Lower leg skin (tissue), 4 donors: ENCODE measurements at regions not wholly inside any gene's neighbourhood (a gene's known extent, or its start where the extent isn't known, plus 50 kb on each side); places are given as distances from the start of the nearest gene placed in this dataset.
A peak's percentile ranks its signal among the peaks of the same experiment; 100 is the strongest.

ENCODE experiments used
- DNase-seq, 2 donors: peaks; one replicate each; pipeline ENCODE4 v3.0.0-alpha.2; 2019; ENCODE audit warnings: low spot score in 2 of 2
- H3K4me3 ChIP-seq: fragments of 200-600 bp; sonication (generic); 2 replicates; pipeline ENCODE4 v1.5.1; 2017; ENCODE audit warnings: mild to moderate bottlenecking, low read depth; ENCODE audit not compliant: poor library complexity, severe bottlenecking
- CTCF ChIP-seq, 3 donors: fragments of 450-650 bp; IDR thresholded peaks; one replicate each; pipeline ENCODE4 v1.5.1; 2016; ENCODE audit warnings: antibody characterized with exemption in 3 of 3, mild to moderate bottlenecking in 3 of 3, moderate library complexity in 2 of 3
- POLR2A ChIP-seq, 2 donors: fragments of 450-650 bp; IDR thresholded peaks; one replicate each; pipeline ENCODE4 v1.6.1; 2016 to 2017; ENCODE audit warnings: antibody characterized with exemption in 2 of 2, mild to moderate bottlenecking in 1 of 2, moderate library complexity in 1 of 2
- WGBS, 2 donors: methylation state at CpG; one replicate each; pipeline ENCODE4 v1.1.5; 2018; 5-methylcytosine and 5-hydroxymethylcytosine counted together
- intact Hi-C: fragments of 100-400 bp; cut with DNase I; formaldehyde crosslinking; loops from one replicate; pipeline ENCODE4 v1.15.0; 2023; ENCODE audit warnings: low total_unique reads

GRCh38 chr6:3926150-3926482 lies 76.9 kb downstream of the FAM50B start:
- intact Hi-C loops = no loop called here
- 57 to 68% methylated on average over 8 of the region's 8 CpGs for WGBS, 2 donors
- H3K4me3 ChIP-seq = no peak overlapping the region
- TF ChIP-seq CTCF (IDR thresholded peaks at IDR 0.05) (no peak), POLR2A (IDR thresholded peaks at IDR 0.05) (no peak)
- DNase-seq = no peak

- 38 to 48% methylated on average over 5 of the region's 5 CpGs for WGBS, 2 donors
- no peak overlapping the region for H3K4me3 ChIP-seq
- no peak for TF ChIP-seq CTCF (IDR thresholded peaks at IDR 0.05)
- TF ChIP-seq POLR2A (IDR thresholded peaks at IDR 0.05) = no peak
- no peak for DNase-seq
- intact Hi-C loops = no loop called here
Observed at GRCh38 chr6:3928111-3928510, 78.9 kb downstream of the FAM50B start.

- DNase-seq = peak in 1 of 2 donors; percentile 57
- 71 to 82% methylated on average over 6 of the region's 6 CpGs for WGBS, 2 donors
- no peak for TF ChIP-seq CTCF (IDR thresholded peaks at IDR 0.05)
- TF ChIP-seq POLR2A (IDR thresholded peaks at IDR 0.05) = no peak
- intact Hi-C loops = no loop called here
- H3K4me3 ChIP-seq = no peak overlapping the region
Observed at GRCh38 chr6:3929281-3929798, 80.2 kb downstream of the FAM50B start.

GRCh38 chr6:3937438-3937837 lies 88.3 kb downstream of the FAM50B start:
- 77 to 89% methylated on average over 2 of the region's 2 CpGs for WGBS, 2 donors
- intact Hi-C loops = loop anchor here (5.0 kb wide), 1 partner anchor 195 kb away; no protein-coding TSS in a partner anchor
- no peak for DNase-seq
- H3K4me3 ChIP-seq = no peak overlapping the region
- TF ChIP-seq POLR2A (IDR thresholded peaks at IDR 0.05) (no peak), CTCF (IDR thresholded peaks at IDR 0.05) (no peak)

GRCh38 chr6:3938715-3939367 lies 89.7 kb downstream of the FAM50B start:
- no peak for DNase-seq
- WGBS, 2 donors = 90 to 93% methylated on average over 4 of the region's 4 CpGs
- TF ChIP-seq CTCF (IDR thresholded peaks at IDR 0.05) = no peak
- intact Hi-C loops = loop anchor here (5.0 kb wide), 1 partner anchor 197 kb away; no protein-coding TSS in a partner anchor
- H3K4me3 ChIP-seq = no peak overlapping the region
